HG02973 (cell line): ENCODE measurements at regions not wholly inside any gene's neighbourhood (a gene's known extent, or its start where the extent isn't known, plus 50 kb on each side); places are given as distances from the start of the nearest gene placed in this dataset.
"Not testable (repeated sequence)": the region's sequence is repeated elsewhere in the genome, so short reads cannot be mapped to it uniquely, and the experiment has no call there.

Source experiments
- ATAC-seq: cut with Tn5 transposase; IDR thresholded peaks from one replicate; pipeline ENCODE4 v1.9.1; 2021; ENCODE audit warnings: moderate library complexity; ENCODE audit not compliant: unreplicated experiment

DNA sequence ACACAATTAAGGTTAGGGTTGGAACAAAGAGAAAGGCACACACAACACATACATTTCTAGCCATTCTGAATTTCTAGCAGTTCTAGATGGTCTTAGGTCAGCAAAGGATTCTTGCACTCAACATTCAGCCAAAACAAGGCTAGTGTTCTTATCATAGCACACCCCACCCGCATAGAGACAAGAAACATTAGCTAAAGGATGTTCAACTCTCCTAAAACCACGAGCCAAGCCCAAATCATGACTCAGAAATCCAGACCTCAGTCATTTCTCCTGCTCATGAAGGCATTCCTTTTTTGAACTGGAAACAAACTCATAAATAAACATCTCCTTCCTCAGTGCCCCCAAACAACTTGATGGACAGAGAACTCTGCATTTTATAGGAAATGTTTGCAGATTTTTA, 293.0 kb upstream of the NOTCH2NLA start:
- not testable (repeated sequence) for ATAC-seq

DNA sequence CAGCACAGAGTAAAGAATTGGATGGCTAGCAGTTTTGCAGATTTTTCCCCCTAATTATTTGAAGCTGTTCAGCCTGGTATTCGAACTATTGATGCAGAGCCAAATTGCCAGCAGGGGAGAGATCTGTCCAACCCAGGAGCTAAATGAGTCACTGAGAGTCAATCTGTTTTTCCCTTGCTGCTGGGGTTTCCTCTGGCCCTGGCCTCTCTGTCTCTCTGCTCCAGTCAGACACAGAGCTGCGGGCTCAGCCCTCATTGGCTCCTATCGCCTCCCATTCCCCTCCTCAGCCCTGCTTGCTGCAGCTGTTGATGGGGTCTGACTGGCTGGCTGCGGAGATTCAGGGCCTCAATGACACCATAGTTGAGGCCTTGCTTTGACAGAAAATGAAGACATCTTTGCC, 284.9 kb upstream of the NOTCH2NLA start:
- ATAC-seq: not testable (repeated sequence)

GRCh38 chr1:146511047-146511777, 282.4 kb upstream of the NOTCH2NLA start:
- ATAC-seq: not testable (repeated sequence)

DNA sequence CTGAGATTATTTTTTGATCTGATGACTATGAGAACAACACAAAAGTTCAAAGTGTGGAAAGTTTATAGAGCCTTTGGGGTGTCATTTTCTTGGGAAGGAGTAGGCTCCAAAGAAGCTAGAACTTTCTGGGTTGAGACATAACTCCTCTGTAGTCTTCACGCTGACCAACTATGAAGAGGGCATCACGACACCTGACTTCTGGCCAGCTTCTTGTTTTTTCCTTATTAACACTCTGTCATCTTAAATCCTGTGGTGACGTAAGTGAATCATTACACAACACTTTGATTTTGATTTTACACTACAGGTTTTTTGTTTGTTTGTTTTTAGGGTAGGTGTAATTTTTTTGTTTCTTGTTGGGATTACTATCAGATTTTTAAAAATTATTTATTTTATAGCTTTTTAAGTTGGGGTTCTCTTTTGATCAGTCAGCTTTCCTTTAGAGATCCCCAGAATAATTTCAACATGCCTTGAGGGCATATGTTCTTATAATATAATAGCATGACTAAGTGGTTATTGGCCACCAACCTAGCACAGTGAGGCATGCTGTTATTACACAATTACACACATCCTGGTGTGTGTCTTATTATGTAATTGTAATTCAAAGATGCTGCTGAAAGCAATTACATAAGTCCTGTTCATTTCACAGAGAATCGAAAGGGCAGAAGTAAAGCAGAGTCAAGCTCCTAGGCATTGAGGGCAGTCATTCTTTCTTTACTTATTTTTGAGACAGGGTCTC, 281.6 kb upstream of the NOTCH2NLA start:
- ATAC-seq: not testable (repeated sequence)

- ATAC-seq: not testable (repeated sequence)
Measured at GRCh38 chr1:146504121-146504520, 275.3 kb upstream of the NOTCH2NLA start.

DNA sequence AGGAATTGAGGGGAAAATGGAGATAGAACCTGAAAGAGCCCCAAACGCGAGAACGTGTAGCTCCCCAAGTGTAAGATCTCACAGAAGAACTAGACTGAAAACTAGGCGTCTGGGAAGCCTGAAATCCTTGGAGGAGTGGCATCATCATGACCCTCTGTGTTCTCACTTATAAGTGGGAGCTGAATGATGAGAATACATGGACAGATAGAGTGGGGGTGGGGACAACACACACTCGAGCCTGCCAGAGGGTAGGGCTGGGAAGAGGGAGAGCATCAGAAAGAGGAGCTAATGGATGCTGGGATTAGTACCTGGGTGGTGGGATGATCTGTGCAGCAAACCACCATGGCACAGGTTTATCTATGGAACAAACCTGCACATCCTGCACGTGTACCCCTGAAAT, 258.7 kb upstream of the NOTCH2NLA start:
- ATAC-seq: not testable (repeated sequence)

GRCh38 chr1:146487155-146487554, 258.3 kb upstream of the NOTCH2NLA start:
- not testable (repeated sequence) for ATAC-seq

DNA sequence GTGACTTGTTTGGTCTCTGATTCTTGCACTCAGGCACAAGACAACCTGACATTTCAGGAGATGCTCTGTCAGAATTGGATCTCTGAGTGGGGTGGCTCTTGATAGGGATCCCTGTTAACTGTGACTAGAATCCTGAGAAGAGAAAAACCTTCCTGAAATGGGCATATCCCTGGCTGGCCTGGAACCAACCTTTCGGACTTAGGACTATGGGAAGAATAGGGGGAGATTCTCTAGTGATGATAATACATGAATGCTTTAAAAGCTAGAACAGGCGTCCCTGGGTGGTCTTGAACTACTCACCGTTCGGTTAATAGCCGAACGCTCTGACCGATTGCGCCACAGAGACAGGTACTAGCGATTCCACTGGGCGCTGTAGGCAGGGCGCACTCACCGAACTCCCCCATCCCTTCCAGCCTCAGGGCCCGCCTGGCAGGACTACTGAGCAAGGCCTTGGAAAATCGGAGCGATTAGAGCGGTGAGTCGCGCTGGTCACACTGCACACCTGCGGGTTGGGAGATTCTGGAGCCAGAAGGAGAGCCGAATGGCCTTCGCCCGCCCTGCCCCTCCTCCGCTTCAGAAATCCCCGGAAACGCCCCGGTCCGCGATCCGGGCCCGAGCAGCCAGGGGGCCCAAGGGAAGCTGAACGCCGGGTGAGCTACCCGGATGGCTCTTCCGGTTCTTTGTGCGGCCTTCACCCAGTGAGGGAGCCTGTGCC, 257.6 kb upstream of the NOTCH2NLA start:
- not testable (repeated sequence) for ATAC-seq

DNA sequence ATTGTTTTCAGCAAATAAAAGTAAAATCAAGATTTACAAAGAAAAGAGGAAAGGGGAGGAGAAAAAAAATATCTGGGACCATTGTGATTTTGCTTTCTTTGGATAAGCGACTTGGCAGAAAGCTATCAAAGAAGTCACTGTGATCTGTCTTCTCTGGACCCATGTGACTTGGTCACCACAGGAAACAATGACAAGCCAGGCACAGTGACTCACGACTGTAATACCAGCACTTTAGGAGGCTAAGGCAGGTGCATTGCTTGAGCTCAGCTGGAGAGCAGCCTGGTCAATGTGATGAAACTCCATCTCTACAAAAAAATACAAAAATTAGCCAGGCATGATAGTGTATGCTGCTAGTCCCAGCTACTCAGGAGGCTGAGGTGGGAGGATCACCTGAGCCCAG, 255.4 kb upstream of the NOTCH2NLA start:
- not testable (repeated sequence) for ATAC-seq

DNA sequence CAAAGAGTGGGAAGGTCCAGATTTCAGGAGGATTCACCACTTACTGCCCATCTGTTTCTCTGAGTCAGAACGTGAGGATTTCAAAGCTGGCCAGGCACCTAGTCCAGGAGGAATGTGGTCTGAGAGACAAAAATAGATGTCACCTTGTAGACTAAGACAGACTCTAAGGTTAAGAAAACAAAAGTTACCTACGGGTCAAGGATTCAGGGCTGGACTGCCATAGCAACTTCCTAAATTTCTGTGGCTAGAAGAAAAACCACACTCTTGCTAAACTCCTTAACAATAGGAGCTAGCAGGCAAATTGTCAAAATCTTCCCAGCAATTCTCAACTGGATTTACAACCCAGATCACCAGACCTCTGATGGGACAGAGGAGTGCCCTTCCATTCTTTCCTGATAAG, 250.4 kb upstream of the NOTCH2NLA start:
- not testable (repeated sequence) for ATAC-seq

DNA sequence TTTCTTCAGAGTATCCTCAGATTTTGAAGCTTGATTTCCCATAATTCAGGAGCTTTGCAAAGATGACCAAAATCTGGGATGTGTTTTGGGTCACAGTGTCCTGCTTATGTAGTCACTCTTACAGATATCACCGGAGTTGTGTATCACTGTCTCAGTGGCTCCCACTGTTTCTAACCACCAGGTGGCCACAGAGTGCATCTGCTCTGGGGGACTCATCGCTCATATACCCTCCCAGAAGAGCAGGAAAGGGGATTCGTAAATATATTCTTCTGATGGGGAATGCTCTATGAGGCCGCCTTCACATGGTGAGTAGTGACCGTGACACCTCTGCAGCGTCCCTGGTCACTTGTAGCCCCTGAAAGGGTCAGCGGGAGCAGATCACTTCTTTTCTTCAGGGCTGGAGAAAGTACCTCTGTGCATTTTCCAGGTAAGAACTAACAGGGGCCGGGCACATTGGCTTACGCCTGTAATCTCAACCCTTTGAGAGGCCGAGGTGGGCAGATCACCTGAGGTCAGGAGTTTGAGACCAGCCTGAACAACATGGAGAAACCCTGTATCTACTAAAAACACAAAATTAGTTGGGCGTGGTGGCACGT, 249.4 kb upstream of the NOTCH2NLA start:
- ATAC-seq: not testable (repeated sequence)

- not testable (repeated sequence) for ATAC-seq
Measured at GRCh38 chr1:146475086-146475485, 246.3 kb upstream of the NOTCH2NLA start.

- not testable (repeated sequence) for ATAC-seq
Measured at GRCh38 chr1:146474216-146474615, 245.4 kb upstream of the NOTCH2NLA start.

DNA sequence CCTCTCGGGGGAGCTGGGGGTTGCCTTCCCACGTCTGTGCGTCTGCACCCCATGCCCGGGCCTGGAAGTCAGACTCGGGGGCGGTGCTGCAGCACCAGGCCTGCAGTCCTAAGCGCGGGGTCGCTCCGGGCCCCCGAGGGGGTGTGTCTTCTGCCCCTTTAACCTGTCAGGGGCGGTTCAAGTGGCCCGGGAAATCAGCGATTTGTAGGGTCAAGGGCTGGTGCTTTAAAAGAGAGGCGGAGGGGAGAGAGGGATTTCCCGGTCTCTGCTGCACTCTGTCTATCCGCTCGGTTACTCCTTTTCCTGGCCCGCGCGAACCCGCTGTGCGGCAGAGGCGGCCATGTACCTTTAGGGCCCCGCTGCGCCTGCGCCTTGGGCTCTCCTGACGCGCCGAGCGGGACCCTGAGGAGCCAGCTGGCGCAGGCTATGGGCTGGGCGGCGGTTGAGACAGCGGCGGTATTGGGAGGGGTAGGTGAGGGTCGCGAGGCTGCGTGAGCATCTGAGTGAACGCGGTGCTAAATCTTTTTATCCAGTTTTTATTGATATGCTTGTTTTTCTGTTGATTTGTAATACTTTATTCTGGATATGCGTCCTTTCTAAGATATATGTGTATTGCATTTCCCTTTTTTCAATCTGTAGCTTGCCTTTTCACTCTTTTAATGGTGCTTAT, 243.5 kb upstream of the NOTCH2NLA start:
- ATAC-seq: peak; percentile 46

- ATAC-seq: not testable (repeated sequence)
Measured at GRCh38 chr1:146459939-146460338, 231.1 kb upstream of the NOTCH2NLA start.

- not testable (repeated sequence) for ATAC-seq
Measured at GRCh38 chr1:146459308-146459707, 230.5 kb upstream of the NOTCH2NLA start.

GRCh38 chr1:146448877-146449246, 220.0 kb upstream of the NOTCH2NLA start:
- not testable (repeated sequence) for ATAC-seq

DNA sequence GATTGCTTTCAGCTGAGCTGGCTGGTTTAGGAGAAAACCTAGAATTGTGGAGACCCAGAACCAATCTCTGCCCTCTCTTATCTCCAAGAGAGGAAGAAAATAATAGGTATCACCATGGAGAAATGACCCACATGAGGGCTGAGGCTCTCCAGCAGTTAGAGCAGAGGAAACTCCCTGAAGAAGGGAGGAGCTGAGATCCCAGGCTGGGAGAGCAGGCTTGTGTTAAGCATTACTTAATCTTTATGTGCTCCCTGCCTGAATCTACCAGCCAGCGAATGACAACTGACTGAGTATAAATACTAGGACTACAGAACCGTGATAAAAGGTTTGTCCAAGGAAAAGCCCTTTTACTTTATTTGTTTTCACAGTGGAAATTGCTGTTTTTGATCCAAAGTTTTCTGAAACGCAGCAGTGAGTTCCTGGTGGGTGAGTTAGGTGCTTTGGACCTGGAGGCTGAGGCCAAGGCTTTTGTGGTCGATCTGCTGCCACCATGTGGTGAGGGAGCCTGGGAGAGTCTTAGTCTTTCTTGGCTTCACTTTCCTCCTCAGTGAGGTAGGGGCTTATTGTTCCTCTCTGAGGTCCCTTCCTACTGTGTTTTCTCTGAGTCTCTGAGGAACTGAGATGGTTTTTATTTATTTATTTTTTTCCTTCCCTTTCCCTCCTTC, 219.5 kb upstream of the NOTCH2NLA start:
- not testable (repeated sequence) for ATAC-seq

DNA sequence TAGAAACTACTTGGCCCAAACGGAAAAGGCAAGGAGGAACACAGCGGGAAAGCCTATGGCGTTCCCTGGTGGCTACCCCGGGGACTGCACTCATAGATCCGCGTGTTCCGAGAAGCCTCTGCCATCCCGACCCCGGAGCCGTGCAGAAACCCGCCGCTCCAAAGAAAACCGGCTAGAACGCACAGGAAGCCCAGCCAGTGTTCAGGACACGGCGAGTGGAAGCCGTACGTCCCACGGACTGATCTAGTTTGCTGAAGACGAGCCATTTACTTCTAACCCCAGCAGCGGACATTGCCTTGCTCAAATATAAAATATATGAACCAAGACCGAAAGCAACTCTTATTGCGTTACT, 215.0 kb upstream of the NOTCH2NLA start:
- ATAC-seq: not testable (repeated sequence)
